ENCODE measurements at regions not wholly inside any gene's neighbourhood (a gene's known extent, or its start where the extent isn't known, plus 50 kb on each side); places are given as distances from the start of the nearest gene placed in this dataset.

DNA sequence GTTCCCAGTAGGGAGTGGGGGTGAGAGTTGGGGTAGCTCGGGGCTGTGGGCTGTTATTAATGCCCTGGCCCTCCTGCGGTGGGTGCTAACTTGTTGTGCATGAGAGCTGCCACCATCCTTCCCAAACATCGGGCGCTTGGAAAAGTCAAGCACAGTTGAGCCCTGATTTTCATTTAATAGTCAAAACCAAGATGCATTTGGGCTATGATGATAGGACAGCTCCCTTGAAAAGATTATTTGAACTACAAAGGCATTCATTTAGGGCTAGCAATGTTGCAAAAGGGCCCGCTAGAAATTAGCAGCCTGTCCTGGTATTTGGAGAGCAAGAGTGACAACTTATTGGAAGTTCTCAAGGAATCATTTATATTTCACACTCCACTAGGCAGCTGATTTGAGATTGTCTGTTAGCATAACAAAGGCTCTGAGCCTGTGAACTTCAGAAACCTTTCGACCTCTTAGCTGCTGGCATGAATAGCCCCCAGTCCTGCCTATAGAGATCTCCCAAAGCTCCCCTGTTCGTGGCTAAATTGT, 128.2 kb upstream of the TMEM161B start:
- no peak for DNase-seq (ENCODE audit: low spot score)

DNA sequence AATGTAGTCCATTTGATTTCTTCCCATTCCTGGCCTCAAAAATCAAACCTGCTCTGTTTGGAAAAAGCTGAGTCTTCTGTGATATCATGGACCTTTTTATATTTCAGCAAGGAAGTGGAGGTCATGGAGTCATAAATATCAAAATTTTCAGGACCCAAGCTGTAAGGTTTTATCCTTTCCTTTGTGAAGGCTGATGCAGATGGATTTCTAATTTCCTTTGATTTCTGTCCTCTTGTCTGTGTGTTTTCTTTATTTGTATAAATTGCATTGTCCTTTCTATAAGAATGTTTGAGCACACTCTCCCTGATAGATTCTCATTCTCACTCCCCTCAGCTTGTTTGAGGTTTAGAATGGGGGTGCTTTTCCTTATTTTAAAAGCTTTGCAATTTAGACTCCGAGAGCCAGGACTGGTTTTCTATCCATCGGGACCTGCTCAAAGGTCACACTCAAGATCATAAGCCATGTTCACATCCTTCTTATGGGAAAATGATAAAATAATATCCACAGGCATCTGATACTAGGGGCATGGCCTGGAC, 127.4 kb upstream of the TMEM161B start:
- DNase-seq (ENCODE audit: low spot score), result no peak

DNA sequence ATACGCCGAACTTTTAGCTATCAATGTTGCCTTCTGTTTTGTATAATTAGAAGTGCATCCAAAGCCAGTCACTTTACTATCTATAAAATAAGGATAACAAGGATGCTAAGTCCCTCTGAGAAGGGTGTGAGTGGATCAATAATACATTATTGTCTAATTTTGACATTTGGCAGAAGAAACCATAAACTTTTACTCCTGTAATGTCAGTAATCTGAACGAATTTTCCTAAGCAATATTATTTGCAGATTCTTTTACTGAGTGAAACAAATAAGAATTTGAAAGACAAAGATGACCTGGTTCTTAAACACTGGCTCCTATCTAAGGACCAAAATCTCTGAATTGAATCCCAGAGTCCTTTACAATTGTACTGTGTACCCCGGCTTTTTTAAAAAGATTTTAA, 126.6 kb upstream of the TMEM161B start:
- no peak for DNase-seq (ENCODE audit: low spot score)

DNA sequence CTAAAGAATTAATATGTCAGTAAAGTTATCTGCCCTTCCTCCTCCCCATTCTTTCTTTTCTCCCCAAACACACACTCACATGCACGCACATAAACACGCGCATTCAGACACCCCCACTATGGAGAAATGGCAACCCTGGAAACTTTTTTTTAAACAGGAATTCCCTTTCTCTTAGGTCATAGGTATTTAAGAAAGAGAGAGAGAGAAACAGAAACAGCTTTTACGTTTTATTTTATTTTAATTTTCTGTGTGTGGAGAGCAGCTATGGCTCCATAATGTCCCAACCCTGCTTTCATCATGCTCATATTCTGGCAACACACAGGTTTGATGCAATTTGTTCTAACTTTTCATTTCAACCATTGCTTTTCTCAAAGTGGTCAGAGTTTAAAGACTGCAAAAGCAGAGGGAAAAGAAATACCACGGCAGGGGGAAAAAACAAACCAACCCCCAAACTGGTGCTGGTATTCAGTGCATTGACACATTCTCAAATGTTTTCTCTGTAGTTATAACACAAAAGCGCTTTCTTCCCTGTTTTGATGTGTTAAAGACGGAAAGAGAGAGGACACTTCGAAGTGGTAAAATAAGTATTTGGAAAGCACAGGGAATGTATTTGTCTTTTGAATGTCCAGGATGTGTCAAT, 126.0 kb upstream of the TMEM161B start:
- no peak for DNase-seq (ENCODE audit: low spot score)

DNA sequence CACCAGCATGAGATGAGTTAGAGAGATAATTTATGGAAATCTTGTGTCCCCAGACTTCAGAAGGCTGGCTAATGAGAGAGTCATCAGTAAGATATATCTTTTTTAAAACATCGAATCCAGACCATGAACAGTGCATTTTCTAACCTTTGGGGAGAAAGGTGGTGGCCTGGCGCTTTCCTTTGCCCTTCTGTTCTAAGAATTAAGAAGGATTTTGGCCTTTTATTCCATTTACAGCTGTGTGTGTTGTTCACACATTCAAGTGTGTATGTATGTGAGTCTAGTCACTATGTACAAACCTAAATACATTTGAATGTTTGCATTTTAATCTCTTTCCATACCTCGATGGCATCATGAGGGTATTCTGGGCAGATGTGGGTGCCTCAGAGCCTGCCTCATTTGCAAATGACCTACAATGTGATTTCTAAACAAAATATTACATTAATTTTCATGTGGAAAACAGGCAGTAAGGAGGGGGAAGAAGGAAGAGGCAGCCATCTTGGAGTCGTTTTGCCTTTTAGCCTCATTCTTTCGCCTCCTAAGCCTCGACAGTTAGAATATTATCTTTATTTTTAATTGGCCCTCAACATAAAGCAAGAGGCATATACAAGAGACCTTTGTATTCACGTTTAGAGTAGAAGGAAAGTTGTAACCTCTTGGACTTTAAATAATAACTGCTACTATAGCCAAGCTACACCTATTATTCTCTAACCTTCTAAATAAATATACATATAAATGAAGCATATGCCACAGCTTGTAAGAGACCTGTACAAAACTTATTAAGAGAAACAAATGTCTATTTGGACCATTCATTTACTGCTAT, 125.3 kb upstream of the TMEM161B start:
- DNase-seq (ENCODE audit: low spot score), result no peak

DNA sequence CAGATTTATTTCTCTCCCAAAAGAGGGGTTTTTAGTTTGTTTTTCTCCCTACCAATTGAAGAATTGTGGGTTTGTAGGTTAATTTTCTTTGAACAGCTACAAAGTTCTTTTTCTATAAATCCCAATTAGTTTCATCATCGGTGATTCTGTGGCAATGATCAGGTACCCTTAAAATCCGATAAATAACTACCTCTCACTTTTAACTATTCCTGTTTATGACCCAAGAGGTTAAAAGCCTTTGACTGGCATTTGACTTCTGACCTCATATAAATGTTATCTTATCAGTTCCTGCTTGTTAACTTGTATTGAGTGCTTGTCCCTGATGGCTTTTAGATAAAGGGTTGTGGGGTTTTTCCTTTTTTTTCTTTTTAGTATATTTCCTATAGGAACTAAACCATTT, 124.4 kb upstream of the TMEM161B start:
- DNase-seq (ENCODE audit: low spot score), result peak; percentile 24

DNA sequence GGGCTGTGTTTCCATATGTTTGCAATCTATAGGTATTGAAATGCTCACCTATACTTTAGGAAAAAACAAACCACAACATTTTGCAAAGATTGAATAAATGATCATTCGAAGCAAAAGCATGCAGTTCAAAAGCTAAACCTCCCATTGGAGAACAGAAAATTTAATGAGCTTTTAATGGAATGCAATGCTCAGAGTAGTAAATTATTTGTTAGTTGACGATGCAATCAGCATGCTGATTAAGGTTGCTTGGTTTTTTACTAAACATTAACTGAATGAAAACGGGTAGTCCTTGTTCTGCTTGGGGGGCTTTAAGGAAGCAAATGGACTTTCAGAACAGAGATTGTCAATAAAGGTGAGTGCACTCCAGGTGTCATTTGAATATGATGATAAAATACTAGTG, 123.3 kb upstream of the TMEM161B start:
- DNase-seq (ENCODE audit: low spot score), result no peak

DNA sequence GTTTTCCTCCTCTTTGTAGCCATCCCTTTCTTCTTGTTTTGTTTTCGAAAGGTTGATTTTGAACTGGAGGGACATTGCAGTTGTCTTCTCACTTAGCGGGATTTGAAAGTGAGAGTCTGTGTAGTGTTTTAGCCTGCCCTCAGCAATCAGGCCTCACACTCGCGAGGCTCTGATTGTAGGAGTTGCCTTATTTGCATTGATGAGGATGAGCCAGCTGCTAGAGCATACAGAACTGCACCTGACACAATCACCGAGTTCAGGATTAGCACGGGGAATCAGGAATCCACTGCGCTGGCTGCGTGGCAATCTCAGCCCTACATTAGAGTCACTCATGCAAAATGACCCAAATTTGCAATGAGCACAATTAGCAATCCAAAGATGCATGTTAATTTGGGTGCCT, 122.5 kb upstream of the TMEM161B start:
- DNase-seq (ENCODE audit: low spot score), result no peak

DNA sequence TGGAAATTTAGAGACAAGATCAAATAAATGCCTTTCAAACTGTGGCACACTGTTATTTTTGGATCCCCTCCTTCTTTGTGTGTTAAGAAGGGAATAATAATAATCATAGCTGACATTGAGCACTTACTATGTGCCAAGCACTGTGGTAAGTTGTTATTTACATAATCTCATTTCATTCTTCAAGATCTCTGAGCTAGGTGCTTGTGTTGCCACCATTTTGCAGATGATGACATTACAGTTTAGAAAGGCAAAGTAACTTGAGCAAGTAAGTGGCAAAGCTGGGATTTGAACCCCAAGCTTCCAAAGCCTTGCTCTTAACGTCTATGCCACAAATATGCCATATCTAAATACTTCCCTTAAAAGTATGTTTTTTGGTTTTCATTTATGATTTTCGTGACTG, 121.8 kb upstream of the TMEM161B start:
- DNase-seq (ENCODE audit: low spot score), result no peak

DNA sequence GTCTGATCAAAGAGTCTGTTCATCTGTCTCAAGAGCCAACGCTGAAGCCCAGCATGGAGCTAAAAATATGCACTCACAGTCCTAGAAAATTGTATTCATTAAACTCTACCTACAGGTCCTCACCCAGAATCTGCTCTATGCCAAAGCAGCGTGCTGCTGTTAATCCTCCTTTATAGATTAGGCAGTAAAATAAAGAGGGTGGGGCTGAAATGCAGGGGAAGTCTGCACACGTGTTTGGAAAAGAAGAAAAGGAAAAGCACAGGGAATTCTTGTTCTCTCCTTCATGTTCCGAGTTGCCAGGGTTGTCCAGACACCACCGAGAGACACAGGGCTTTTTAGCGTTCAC, 121.4 kb upstream of the TMEM161B start:
- peak; percentile 45 for DNase-seq (ENCODE audit: low spot score)

DNA sequence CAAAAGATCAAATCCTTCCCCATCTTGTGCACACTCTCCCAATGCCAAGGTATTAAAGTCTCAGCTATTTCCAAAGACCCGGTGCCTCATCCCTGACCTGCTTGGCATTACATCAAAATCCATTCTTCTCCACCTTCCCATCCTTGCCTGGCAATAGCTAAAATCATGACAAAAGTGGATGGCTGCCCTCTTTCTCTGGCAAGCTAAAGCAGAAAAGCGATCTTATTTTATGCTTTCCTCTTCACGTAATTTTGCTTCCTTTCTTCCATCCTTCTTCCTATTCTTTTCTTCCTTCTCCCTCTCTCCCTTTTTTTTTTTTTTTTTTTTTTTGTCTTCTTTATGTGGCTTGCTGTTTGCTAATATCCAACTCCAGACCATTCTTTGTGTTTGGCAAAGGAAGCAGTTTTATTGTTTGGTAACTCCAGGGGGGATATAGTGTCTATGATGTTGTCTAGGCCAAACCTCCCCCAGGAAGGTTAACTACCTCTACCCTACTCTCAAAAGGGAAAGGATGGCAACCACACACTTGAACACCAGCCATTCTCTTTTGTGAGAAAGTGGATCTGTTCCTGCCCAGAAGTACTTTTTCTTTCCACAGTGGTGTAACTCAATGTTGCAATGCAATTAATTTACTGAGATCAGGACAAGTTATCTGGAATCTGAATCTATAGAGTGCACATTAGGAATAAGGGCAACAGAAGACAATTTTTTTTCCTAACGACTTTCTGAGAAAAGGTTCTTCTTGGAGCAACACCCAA, 120.9 kb upstream of the TMEM161B start:
- no peak for DNase-seq (ENCODE audit: low spot score)

DNA sequence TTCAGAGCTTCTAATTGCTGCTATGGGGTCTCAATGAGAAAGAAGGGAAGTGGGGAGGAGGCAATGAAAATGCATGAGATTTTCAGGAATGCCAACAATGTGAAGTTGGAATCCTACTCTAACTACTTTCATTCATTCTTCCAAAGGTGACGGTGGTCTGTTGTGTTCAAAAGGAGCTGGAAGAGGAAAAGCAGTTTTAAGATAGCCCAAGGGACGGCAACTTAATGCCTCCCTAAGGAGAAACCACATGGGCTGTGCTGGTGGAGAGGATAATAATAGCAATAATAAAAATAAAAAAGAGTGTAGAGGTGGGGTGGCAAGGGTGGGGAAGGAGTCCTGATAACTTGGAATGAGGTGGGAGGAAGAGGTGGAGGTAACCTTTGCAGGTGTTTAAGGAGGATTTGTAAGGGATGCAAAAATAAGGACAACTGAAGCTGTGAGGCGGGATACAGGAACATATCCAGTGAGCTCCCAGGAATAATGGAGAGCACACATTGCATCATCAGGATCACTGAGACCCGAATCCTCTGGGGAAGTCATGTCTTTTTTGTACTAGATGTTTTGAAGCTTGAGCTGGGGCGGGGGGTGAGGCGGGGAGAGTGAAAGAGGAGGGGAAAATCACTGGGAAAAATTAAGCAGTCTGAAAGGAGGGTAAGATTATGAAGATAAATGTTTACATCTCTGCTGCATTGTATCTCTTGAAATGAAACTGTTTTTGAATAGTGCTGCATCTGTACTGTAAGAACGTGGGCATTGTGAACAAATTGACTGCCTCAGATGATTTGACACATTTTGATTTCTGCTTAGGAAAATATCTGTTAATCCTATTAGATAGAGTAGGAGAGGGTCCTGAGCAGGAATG, 120.1 kb upstream of the TMEM161B start:
- DNase-seq (ENCODE audit: low spot score), result no peak

DNA sequence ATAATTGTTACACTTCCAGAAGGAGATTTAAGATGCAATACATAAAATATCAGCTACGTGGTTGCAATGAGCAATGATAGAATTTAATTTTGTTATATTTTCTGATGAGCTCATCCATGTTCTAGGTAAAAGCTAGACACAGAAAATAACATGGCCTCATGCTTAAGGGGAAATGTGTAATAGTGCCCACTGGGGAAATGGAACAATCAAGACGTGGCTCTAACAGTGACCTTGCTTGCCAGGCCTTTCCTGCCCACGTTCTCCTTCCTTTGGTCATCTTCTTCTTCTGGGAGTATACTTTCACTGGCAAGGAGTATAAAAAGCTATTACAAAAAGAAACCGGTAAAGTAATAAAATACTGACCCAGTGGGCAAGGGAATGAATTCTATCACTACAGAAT, 116.2 kb upstream of the TMEM161B start:
- no peak for DNase-seq (ENCODE audit: low spot score)

DNA sequence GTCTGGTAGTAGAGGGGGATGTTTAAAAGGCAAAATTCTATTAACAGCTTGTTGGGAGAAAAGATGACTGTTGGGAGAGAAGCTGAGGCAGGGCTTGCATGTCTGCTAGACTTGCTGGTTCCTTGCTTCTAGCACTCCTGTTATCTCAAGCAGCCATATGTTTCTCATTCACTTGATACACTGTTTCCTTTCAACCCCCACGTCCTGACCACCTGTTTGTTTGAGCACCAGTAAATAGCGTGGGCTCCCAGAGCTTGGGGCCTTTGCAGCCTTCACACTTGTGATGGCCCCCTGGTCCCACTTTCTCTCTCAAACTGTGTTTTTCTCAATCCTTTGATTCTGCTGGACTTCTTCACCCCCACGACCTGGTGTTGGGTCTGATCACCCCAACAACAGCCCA, 111.7 kb upstream of the TMEM161B start:
- DNase-seq (ENCODE audit: low spot score), result no peak

DNA sequence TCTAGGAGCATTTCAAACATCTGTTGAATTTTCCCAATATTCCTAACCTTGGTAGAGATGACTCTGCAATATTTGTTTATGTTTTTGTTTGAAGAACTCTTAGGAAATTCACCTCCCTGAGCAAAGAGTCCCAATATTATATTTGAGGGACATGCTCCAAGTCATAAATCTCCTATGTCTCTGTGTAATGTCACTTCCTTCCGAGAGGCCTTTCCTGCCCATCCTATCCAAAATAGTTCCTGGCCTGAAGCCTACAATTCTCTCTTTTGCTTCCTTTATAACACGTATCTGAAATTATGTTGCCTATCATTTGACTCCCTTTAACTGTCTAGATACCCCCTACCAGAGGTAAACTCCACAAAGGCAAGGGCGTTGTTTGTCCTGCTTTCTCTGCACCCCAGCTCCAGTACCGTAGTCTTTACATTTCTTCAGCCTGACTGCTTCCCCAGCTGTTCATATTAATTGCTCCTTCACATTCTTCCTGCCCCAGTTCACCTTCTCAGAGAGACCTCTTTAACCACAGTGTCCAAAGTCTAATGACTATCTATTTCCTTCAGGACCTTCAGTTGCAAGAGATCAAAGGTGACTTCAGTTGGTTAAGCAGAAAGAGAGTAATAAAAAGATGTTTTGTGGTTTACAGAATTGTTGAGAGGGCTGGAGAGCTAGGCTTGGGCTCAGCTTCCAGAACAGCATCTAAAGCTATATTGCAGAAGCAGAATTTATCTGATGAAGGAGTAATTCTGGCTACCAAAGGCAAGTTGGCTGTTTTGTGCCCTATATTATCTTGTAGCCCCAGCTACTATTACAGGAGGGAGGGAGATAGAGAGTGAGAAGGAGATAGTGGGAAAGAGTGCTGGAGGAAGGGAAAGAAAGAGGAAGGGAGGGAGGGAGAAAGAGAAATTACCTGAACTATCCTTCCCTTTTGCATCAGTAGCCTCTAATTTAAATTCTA, 109.3 kb upstream of the TMEM161B start:
- DNase-seq (ENCODE audit: low spot score), result peak; percentile 87

DNA sequence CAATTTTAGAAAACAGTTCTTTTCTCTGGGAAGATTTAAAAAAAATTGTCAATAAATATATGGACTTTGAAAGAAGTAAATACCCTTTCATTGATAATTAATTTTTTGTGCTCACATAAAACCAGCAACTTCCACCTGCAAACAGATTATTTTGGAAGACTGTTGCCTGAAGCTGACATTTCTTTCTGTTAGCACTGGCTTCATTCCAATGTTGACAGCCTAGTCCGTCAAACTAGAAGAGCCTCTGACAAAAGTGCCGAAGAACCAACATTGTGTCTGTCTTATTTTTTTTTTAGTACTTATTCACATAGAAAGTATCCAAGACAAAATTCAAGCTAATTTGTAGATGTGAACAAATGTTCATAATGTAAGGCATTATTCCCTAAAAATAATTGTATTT, 108.6 kb upstream of the TMEM161B start:
- DNase-seq (ENCODE audit: low spot score), result no peak

DNA sequence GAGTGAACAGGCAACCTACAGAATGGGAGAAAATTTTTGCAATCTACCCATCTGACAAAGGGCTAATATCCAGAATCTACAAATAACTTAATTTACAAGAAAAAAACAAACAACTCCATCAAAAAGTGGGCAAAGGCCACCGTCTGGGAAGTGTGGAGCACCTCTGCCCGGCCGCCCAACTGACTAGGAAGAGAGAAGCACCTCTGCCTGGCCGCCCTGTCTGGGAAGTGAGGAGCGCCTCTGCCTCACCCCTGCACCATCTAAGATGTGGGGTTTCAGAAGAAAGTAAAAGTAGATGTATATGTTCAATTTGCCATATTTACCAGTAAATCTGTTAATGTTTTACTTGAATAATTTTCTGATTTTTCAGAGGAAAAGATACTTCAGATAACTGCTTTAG, 108.1 kb upstream of the TMEM161B start:
- no peak for DNase-seq (ENCODE audit: low spot score)

DNA sequence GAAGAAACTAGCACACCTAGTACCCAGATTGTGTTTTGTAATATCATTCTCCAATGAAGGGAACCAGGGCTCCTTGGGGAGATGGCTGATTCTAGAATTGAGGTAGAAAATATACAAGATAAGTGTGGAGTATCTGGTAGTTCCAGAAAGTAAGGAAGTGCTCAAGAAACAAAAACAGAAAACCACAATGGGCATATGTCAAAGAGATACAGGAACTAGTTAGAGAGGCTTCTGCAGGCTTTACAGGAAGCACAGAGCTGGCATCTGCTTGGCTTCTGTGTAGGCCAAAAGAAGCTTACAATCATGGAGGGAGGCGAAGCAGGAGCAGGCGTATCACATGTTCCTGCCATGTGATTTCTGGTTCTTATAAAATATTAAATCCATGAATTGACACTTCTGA, 105.7 kb upstream of the TMEM161B start:
- no peak for DNase-seq (ENCODE audit: low spot score)

DNA sequence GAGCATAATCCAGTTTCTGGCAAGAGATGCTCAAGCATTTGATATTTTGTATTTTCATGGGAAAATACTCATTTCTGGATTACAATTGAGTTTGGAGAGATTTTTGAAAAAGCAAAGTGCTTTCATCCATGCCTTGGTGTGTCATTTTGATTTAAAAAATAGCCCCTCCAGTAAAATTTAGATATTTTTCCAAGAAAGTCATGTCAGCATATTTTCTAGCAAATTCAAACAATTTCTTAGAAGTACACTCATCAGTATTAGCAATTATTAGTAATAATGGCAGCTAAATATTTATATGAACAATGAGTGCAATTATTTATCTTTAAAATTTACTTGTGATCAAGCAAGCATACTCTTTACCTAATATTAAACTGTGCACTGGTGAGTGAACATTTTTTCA, 102.2 kb upstream of the TMEM161B start:
- no peak for DNase-seq (ENCODE audit: low spot score)

DNA sequence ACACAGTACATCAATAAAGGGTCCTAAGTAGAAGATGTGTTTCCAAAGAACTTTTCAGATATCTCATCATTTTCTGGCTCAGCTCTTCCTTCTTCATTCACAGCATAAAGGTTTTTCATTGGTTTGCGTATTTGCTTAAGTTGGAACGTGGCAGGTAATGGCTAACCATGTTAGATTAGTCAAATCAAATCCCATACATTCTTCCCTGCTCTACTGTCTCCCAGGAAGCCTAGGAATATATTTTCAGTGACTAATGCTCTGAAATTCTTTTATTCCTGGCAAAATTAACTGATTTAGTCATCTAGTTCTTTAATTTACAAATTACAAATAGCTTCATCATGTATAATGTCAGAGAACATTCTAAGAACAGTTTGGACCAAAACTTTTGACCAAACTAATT, 99.6 kb upstream of the TMEM161B start:
- DNase-seq (ENCODE audit: low spot score), result no peak

DNA sequence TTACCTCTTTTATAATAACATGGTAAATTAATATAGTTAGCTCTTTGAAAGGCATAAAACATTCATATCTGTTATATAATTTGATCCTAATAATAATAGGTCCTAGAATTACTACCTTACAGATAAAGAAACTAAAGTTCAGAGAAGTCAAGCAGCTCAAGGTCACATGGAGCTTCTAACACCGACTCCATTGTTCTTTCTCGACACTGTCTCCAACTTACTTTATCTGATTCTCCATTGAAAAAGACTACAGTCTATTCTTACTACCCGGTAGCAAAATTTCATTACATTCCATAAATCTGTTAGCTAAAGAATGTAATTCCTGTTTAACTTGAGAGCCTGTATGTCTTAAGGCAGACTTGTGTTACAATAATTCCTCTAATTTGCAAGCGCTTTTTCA, 96.3 kb upstream of the TMEM161B start:
- DNase-seq (ENCODE audit: low spot score), result no peak

Measured in LoVo (cell line).